Gastroesophageal sphincter (tissue), 4 donors: ENCODE measurements at regions not wholly inside any gene's neighbourhood (a gene's known extent, or its start where the extent isn't known, plus 50 kb on each side); places are given as distances from the start of the nearest gene placed in this dataset.
"Not testable (repeated sequence)": the region's sequence is repeated elsewhere in the genome, so short reads cannot be mapped to it uniquely, and the experiment has no call there.

Experiments
- ATAC-seq: fragments of 150-250 bp; one replicate; pipeline ENCODE4 v1.9.1; 2016; ENCODE audit warnings: mild to moderate bottlenecking, moderate library complexity
- H3K27ac ChIP-seq, 4 donors: fragments of 200-600 bp; sonication (generic) in 3 of 4; 1 replicate in 3 of 4; 2 replicates in 1 of 4; pipeline ENCODE4 v1.5.1; 2016 to 2019
- H3K27me3 ChIP-seq: fragments of 200-600 bp; sonication (generic); one replicate; pipeline ENCODE4 v1.5.1; 2019
- H3K36me3 ChIP-seq, 2 donors: fragments of 200-600 bp; sonication (generic); one replicate each; pipeline ENCODE4 v1.5.1; 2019; ENCODE audit warnings: control low read depth in 1 of 2
- H3K4me1 ChIP-seq, 3 donors: fragments of 200-600 bp; sonication (generic); 1 replicate in 2 of 3; 2 replicates in 1 of 3; pipeline ENCODE4 v1.5.1; 2016 to 2019; ENCODE audit warnings: control low read depth in 2 of 3
- H3K4me3 ChIP-seq, 2 donors: fragments of 200-600 bp; sonication (generic); one replicate each; pipeline ENCODE4 v1.5.1; 2019; ENCODE audit warnings: mild to moderate bottlenecking in 1 of 2, moderate library complexity in 1 of 2
- H3K9me3 ChIP-seq, 3 donors: fragments of 200-600 bp; sonication (generic); one replicate each; pipeline ENCODE4 v1.5.1; 2017 to 2019; ENCODE audit warnings: control low read depth in 2 of 3
- WGBS, 2 donors: methylation state at CpG; one replicate each; pipeline ENCODE4 v1.1.5; 2018; ENCODE audit warnings: low coverage in 1 of 2; 5-methylcytosine and 5-hydroxymethylcytosine counted together

GRCh38 chr7:73201264-73201663 is 107.4 kb downstream of the NSUN5 start:
- not testable (repeated sequence) for H3K36me3 ChIP-seq, H3K27me3 ChIP-seq, H3K9me3 ChIP-seq, H3K4me3 ChIP-seq, ATAC-seq, H3K4me1 ChIP-seq
- 88% methylated on average over 5 to 8 of the region's 9 CpGs for WGBS, 2 donors
- peak overlapping the region in 3 of 4 donors; percentile 61 to 75 (median 71) for H3K27ac ChIP-seq

- peak; percentile 92 for ATAC-seq
- no CpG with 5 or more reads among the region's 9 CpGs for WGBS, 2 donors
Observed at GRCh38 chr7:73200518-73201099, 108.0 kb downstream of the NSUN5 start.

GRCh38 chr7:73193991-73194390 is 108.2 kb upstream of the SPDYE9 start:
- not testable (repeated sequence) for H3K36me3 ChIP-seq, H3K9me3 ChIP-seq, ATAC-seq, H3K4me1 ChIP-seq, H3K27ac ChIP-seq, H3K27me3 ChIP-seq, H3K4me3 ChIP-seq
- WGBS, 2 donors, result no CpG with 5 or more reads among the region's 10 CpGs

More at GRCh38 chr7:73200518-73201099, 108.0 kb downstream of the NSUN5 start:
- H3K4me3 ChIP-seq, H3K27me3 ChIP-seq, H3K27ac ChIP-seq, H3K9me3 ChIP-seq, H3K4me1 ChIP-seq, H3K36me3 ChIP-seq: not testable (repeated sequence)

GRCh38 chr7:73190483-73191155 is 104.8 kb upstream of the SPDYE9 start:
- H3K9me3 ChIP-seq, H3K4me1 ChIP-seq, H3K4me3 ChIP-seq, H3K27me3 ChIP-seq, H3K36me3 ChIP-seq: not testable (repeated sequence)
- peak; percentile 90 for ATAC-seq
- peak overlapping the region in 1 of 4 donors; percentile 43 for H3K27ac ChIP-seq
- no CpG with 5 or more reads among the region's 9 CpGs for WGBS, 2 donors

- H3K27me3 ChIP-seq, H3K36me3 ChIP-seq, H3K4me1 ChIP-seq, H3K9me3 ChIP-seq, ATAC-seq, H3K4me3 ChIP-seq, H3K27ac ChIP-seq: not testable (repeated sequence)
- no CpG with 5 or more reads among the region's 9 CpGs for WGBS, 2 donors
Observed at GRCh38 chr7:73188287-73188686, 102.4 kb upstream of the SPDYE9 start.

- H3K4me1 ChIP-seq, H3K36me3 ChIP-seq, H3K27me3 ChIP-seq, H3K4me3 ChIP-seq, H3K27ac ChIP-seq, ATAC-seq, H3K9me3 ChIP-seq: not testable (repeated sequence)
- WGBS, 2 donors, result no CpG with 5 or more reads among the region's 14 CpGs
Observed at GRCh38 chr7:73186589-73187309, 100.9 kb upstream of the SPDYE9 start.

GRCh38 chr7:73176813-73177212 is 91.0 kb upstream of the SPDYE9 start:
- no CpG with 5 or more reads among the region's 5 CpGs for WGBS, 2 donors
- not testable (repeated sequence) for H3K4me1 ChIP-seq, H3K4me3 ChIP-seq, H3K9me3 ChIP-seq, H3K27ac ChIP-seq, H3K36me3 ChIP-seq, H3K27me3 ChIP-seq
- peak; percentile 66 for ATAC-seq

- peak; percentile 47 for ATAC-seq
- not testable (repeated sequence) for H3K4me3 ChIP-seq, H3K9me3 ChIP-seq, H3K36me3 ChIP-seq, H3K27me3 ChIP-seq, H3K4me1 ChIP-seq, H3K27ac ChIP-seq
- WGBS, 2 donors, result no CpG with 5 or more reads among the region's 10 CpGs
Observed at GRCh38 chr7:73175322-73175721, 89.5 kb upstream of the SPDYE9 start.

- not testable (repeated sequence) for H3K4me1 ChIP-seq, H3K27ac ChIP-seq, H3K27me3 ChIP-seq, H3K36me3 ChIP-seq, H3K9me3 ChIP-seq, H3K4me3 ChIP-seq, ATAC-seq
- WGBS, 2 donors, result 85 to 89% methylated on average over 2 to 3 of the region's 6 CpGs
Observed at GRCh38 chr7:73170902-73171301, 85.1 kb upstream of the SPDYE9 start.

GRCh38 chr7:73170415-73170814 is 84.6 kb upstream of the SPDYE9 start:
- not testable (repeated sequence) for H3K4me3 ChIP-seq, H3K4me1 ChIP-seq, H3K9me3 ChIP-seq, ATAC-seq, H3K27ac ChIP-seq, H3K36me3 ChIP-seq, H3K27me3 ChIP-seq
- 92% methylated on average over 4 of the region's 5 CpGs; no CpG with 5 or more reads in 1 of the 2 donors for WGBS, 2 donors

- H3K36me3 ChIP-seq, H3K4me1 ChIP-seq, H3K27ac ChIP-seq, H3K4me3 ChIP-seq, H3K27me3 ChIP-seq, ATAC-seq, H3K9me3 ChIP-seq: not testable (repeated sequence)
- WGBS, 2 donors, result no CpG with 5 or more reads among the region's 5 CpGs
Observed at GRCh38 chr7:73166152-73166551, 80.3 kb upstream of the SPDYE9 start.

GRCh38 chr7:73162680-73163079 is 76.8 kb upstream of the SPDYE9 start:
- not testable (repeated sequence) for ATAC-seq, H3K4me3 ChIP-seq, H3K27me3 ChIP-seq, H3K4me1 ChIP-seq, H3K9me3 ChIP-seq, H3K36me3 ChIP-seq, H3K27ac ChIP-seq
- no CpG with 5 or more reads among the region's 7 CpGs for WGBS, 2 donors

- H3K27me3 ChIP-seq, H3K4me3 ChIP-seq, H3K27ac ChIP-seq, H3K36me3 ChIP-seq, H3K4me1 ChIP-seq, ATAC-seq, H3K9me3 ChIP-seq: not testable (repeated sequence)
- no CpG with 5 or more reads among the region's 4 CpGs for WGBS, 2 donors
Observed at GRCh38 chr7:73161727-73162126, 75.9 kb upstream of the SPDYE9 start.

- H3K36me3 ChIP-seq, H3K27me3 ChIP-seq, ATAC-seq, H3K4me1 ChIP-seq, H3K4me3 ChIP-seq, H3K27ac ChIP-seq, H3K9me3 ChIP-seq: not testable (repeated sequence)
- no CpG with 5 or more reads among the region's 9 CpGs for WGBS, 2 donors
Observed at GRCh38 chr7:73157169-73157661, 71.4 kb upstream of the SPDYE9 start.
